ENCODE measurements at regions not wholly inside any gene's neighbourhood (a gene's known extent, or its start where the extent isn't known, plus 50 kb on each side); places are given as distances from the start of the nearest gene placed in this dataset.
"Not testable (repeated sequence)": the region's sequence is repeated elsewhere in the genome, so short reads cannot be mapped to it uniquely, and the experiment has no call there.

- H3K4me1 ChIP-seq (replicated peaks in 1 of 2); in situ Hi-C loops (cut with MboI; ENCODE audit: low pct_unique_long_range_greater_than_20kb in 2 of 9, low sequenced_read_pairs in 9 of 9, unreplicated experiment in 9 of 9); H3K4me3 ChIP-seq; ATAC-seq (replicated peaks in 6 of 8); H3K27ac ChIP-seq: not testable (repeated sequence)
- 49 to 100% (median 100%) methylated on average over 1 to 5 of the region's 21 CpGs; no CpG with 5 or more reads in 4 of the 10 experiments for WGBS, 10 experiments
Measured at GRCh38 chr10:81441624-81442023, 433.4 kb upstream of the NRG3 start.

GRCh38 chr10:81444242-81444929, 430.6 kb upstream of the NRG3 start:
- 9 to 100% (median 83%) methylated on average over 2 to 7 of the region's 7 CpGs; no CpG with 5 or more reads in 1 of the 10 experiments for WGBS, 10 experiments
- H3K4me1 ChIP-seq (replicated peaks in 1 of 2) = no peaks in the 10 kb centered on the region
- peak in 2 of 8 experiments; percentile 78 to 82 for ATAC-seq (replicated peaks in 6 of 8)
- H3K27ac ChIP-seq = no peak overlapping the region
- H3K4me3 ChIP-seq = no peak overlapping the region
- in situ Hi-C loops (cut with MboI; ENCODE audit: low pct_unique_long_range_greater_than_20kb in 2 of 9, low sequenced_read_pairs in 9 of 9, unreplicated experiment in 9 of 9) = no loop called here

GRCh38 chr10:81450651-81451050, 424.3 kb upstream of the NRG3 start:
- in situ Hi-C loops (cut with MboI; ENCODE audit: low pct_unique_long_range_greater_than_20kb in 2 of 9, low sequenced_read_pairs in 9 of 9, unreplicated experiment in 9 of 9) = no loop called here

GRCh38 chr10:81472927-81473470, 402.0 kb upstream of the NRG3 start:
- peak in 1 of 8 experiments; percentile 67 for ATAC-seq (replicated peaks in 6 of 8)
- Histone ChIP-seq H3K27ac (no peak overlapping the region), H3K4me1 (replicated peaks in 1 of 2) (no peaks in the 10 kb centered on the region), H3K4me3 (no peak overlapping the region)
- in situ Hi-C loops (cut with MboI; ENCODE audit: low pct_unique_long_range_greater_than_20kb in 2 of 9, low sequenced_read_pairs in 9 of 9, unreplicated experiment in 9 of 9) = no loop called here
- 19 to 100% (median 83%) methylated on average over 1 to 8 of the region's 11 CpGs; no CpG with 5 or more reads in 3 of the 10 experiments for WGBS, 10 experiments

More at GRCh38 chr10:81450651-81451050, 424.3 kb upstream of the NRG3 start:
- no peak for ATAC-seq (replicated peaks in 6 of 8)
- H3K4me1 ChIP-seq (replicated peaks in 1 of 2) = no peaks in the 10 kb centered on the region
- no peak overlapping the region for H3K27ac ChIP-seq
- 71 to 100% (median 89%) methylated on average over 1 of the region's 1 CpG; no CpG with 5 or more reads in 7 of the 10 experiments for WGBS, 10 experiments
- H3K4me3 ChIP-seq = no peak overlapping the region

- H3K4me3 ChIP-seq = no peak overlapping the region
- H3K4me1 ChIP-seq (replicated peaks in 1 of 2) = no peaks in the 10 kb centered on the region
- ATAC-seq (replicated peaks in 6 of 8) = no peak
- no peak overlapping the region for H3K27ac ChIP-seq
- WGBS, 10 experiments = 0 to 100% (median 85%) methylated on average over 1 to 2 of the region's 4 CpGs; no CpG with 5 or more reads in 4 of the 10 experiments
- in situ Hi-C loops (cut with MboI; ENCODE audit: low pct_unique_long_range_greater_than_20kb in 2 of 9, low sequenced_read_pairs in 9 of 9, unreplicated experiment in 9 of 9) = no loop called here
Measured at GRCh38 chr10:81473755-81474154, 401.2 kb upstream of the NRG3 start.

GRCh38 chr10:81479316-81479715, 395.7 kb upstream of the NRG3 start:
- Histone ChIP-seq H3K4me3 (no peak overlapping the region), H3K4me1 (replicated peaks in 1 of 2) (no peaks in the 10 kb centered on the region), H3K27ac (no peak overlapping the region)
- no peak for ATAC-seq (replicated peaks in 6 of 8)
- 12 to 100% (median 92%) methylated on average over 1 to 3 of the region's 3 CpGs; no CpG with 5 or more reads in 5 of the 10 experiments for WGBS, 10 experiments
- in situ Hi-C loops (cut with MboI; ENCODE audit: low pct_unique_long_range_greater_than_20kb in 2 of 9, low sequenced_read_pairs in 9 of 9, unreplicated experiment in 9 of 9) = no loop called here

- no peaks in the 10 kb centered on the region for H3K4me1 ChIP-seq (replicated peaks in 1 of 2)
- no peak overlapping the region for H3K27ac ChIP-seq
- no peak overlapping the region for H3K4me3 ChIP-seq
- ATAC-seq (replicated peaks in 6 of 8) = no peak
- in situ Hi-C loops (cut with MboI; ENCODE audit: low pct_unique_long_range_greater_than_20kb in 2 of 9, low sequenced_read_pairs in 9 of 9, unreplicated experiment in 9 of 9) = no loop called here
Measured at GRCh38 chr10:81496626-81497025, 378.4 kb upstream of the NRG3 start.

GRCh38 chr10:81498011-81498551, 376.9 kb upstream of the NRG3 start:
- in situ Hi-C loops (cut with MboI; ENCODE audit: low pct_unique_long_range_greater_than_20kb in 2 of 9, low sequenced_read_pairs in 9 of 9, unreplicated experiment in 9 of 9) = no loop called here

GRCh38 chr10:81502677-81503359, 372.2 kb upstream of the NRG3 start:
- no peak overlapping the region for H3K27ac ChIP-seq
- H3K4me3 ChIP-seq = no peak overlapping the region
- H3K4me1 ChIP-seq (replicated peaks in 1 of 2) = no peaks in the 10 kb centered on the region
- in situ Hi-C loops (cut with MboI; ENCODE audit: low pct_unique_long_range_greater_than_20kb in 2 of 9, low sequenced_read_pairs in 9 of 9, unreplicated experiment in 9 of 9) = no loop called here
- WGBS, 10 experiments = 84 to 100% (median 95%) methylated on average over 2 to 16 of the region's 35 CpGs; no CpG with 5 or more reads in 6 of the 10 experiments
- ATAC-seq (replicated peaks in 6 of 8) = no peak

More at GRCh38 chr10:81498011-81498551, 376.9 kb upstream of the NRG3 start:
- no peak overlapping the region for H3K4me3 ChIP-seq
- no peak overlapping the region for H3K27ac ChIP-seq
- H3K4me1 ChIP-seq (replicated peaks in 1 of 2) = no peaks in the 10 kb centered on the region
- no peak for ATAC-seq (replicated peaks in 6 of 8)
- WGBS, 10 experiments = 4 to 80% (median 50%) methylated on average over 1 to 3 of the region's 3 CpGs; no CpG with 5 or more reads in 1 of the 10 experiments

GRCh38 chr10:81505777-81506176, 369.2 kb upstream of the NRG3 start:
- in situ Hi-C loops (cut with MboI; ENCODE audit: low pct_unique_long_range_greater_than_20kb in 2 of 9, low sequenced_read_pairs in 9 of 9, unreplicated experiment in 9 of 9); H3K4me3 ChIP-seq; ATAC-seq (replicated peaks in 6 of 8); H3K4me1 ChIP-seq (replicated peaks in 1 of 2); H3K27ac ChIP-seq: not testable (repeated sequence)
- 62 to 95% (median 87%) methylated on average over 3 to 7 of the region's 25 CpGs; no CpG with 5 or more reads in 7 of the 10 experiments for WGBS, 10 experiments

- peak in 1 of 8 experiments; percentile 43 for ATAC-seq (replicated peaks in 6 of 8)
- no peak overlapping the region for H3K27ac ChIP-seq
- H3K4me1 ChIP-seq (replicated peaks in 1 of 2) = no peaks in the 10 kb centered on the region
- H3K4me3 ChIP-seq = no peak overlapping the region
- in situ Hi-C loops (cut with MboI; ENCODE audit: low pct_unique_long_range_greater_than_20kb in 2 of 9, low sequenced_read_pairs in 9 of 9, unreplicated experiment in 9 of 9) = no loop called here
Measured at GRCh38 chr10:81514811-81515210, 360.2 kb upstream of the NRG3 start.

GRCh38 chr10:81520688-81521087, 354.3 kb upstream of the NRG3 start:
- Histone ChIP-seq H3K4me3 (no peak overlapping the region), H3K4me1 (replicated peaks in 1 of 2) (no peaks in the 10 kb centered on the region), H3K27ac (no peak overlapping the region)
- 0 to 86% (median 80%) methylated on average over 1 of the region's 1 CpG; no CpG with 5 or more reads in 3 of the 10 experiments for WGBS, 10 experiments
- in situ Hi-C loops (cut with MboI; ENCODE audit: low pct_unique_long_range_greater_than_20kb in 2 of 9, low sequenced_read_pairs in 9 of 9, unreplicated experiment in 9 of 9) = no loop called here
- ATAC-seq (replicated peaks in 6 of 8) = no peak

GRCh38 chr10:81524467-81524866, 350.5 kb upstream of the NRG3 start:
- Histone ChIP-seq H3K27ac (no peak overlapping the region), H3K4me3 (no peak overlapping the region), H3K4me1 (replicated peaks in 1 of 2) (no peaks in the 10 kb centered on the region)
- in situ Hi-C loops (cut with MboI; ENCODE audit: low pct_unique_long_range_greater_than_20kb in 2 of 9, low sequenced_read_pairs in 9 of 9, unreplicated experiment in 9 of 9) = no loop called here
- WGBS, 10 experiments = 20 to 85% (median 60%) methylated on average over 1 to 2 of the region's 2 CpGs; no CpG with 5 or more reads in 4 of the 10 experiments
- ATAC-seq (replicated peaks in 6 of 8) = no peak

Data from motor neuron (in vitro differentiated cells).